K562 (cell line): ENCODE measurements at regions not wholly inside any gene's neighbourhood (a gene's known extent, or its start where the extent isn't known, plus 50 kb on each side); places are given as distances from the start of the nearest gene placed in this dataset.

ENCODE experiments used
- ATAC-seq: fragments of 200-7000 bp; cut with Tn5 transposase; 3 replicates; pipeline ENCODE4 v1.9.1; 2020; ENCODE audit warnings: moderate library complexity
- BruUV-seq: library from RNA; stranded (reverse); fragments of 400-500 nt; replicated peaks from 2 replicates; lab custom pipeline; 2021; lab: Mats Ljungman, UMichigan
- CTCF ChIA-PET: fragments of 300-600 bp; formaldehyde crosslinking; extraction: SDS; loops from one replicate; lab custom pipeline; 2021; ENCODE audit warnings: low intra/inter-chr PET ratio; lab: Yijun Ruan, JAX
- POLR2A ChIA-PET: fragments of 300-600, 350-650 bp; sonication (Branson Sonifier 250); formaldehyde crosslinking; extraction: SDS; loops from one replicate; lab custom pipeline; 2021; ENCODE audit warnings: antibody characterized with exemption, inconsistent platforms; lab: Yijun Ruan, JAX
- DNase-seq, 4 experiments: peaks; one replicate each; pipeline versions ENCODE4 v3.0.0 to v3.0.0-alpha.2; 2011 to 2018; ENCODE audit warnings: low spot score in 3 of 4, mixed read lengths in 3 of 4; ENCODE audit errors: extremely low read depth in 1 of 4
- FAIRE-seq: peaks from 2 replicates; lab custom pipeline; 2011; peaks lifted over from hg19 to GRCh38; lab: Jason Lieb, UNC
- H2AFZ ChIP-seq: 2 replicates; pipeline ENCODE4 v1.6.0; 2011; ENCODE audit warnings: low read depth, low read length, control low read depth, inconsistent platforms
- H3K27ac ChIP-seq: fragments of 200-600 bp; 3 replicates; pipeline ENCODE4 v1.8.0; 2011; ENCODE audit warnings: low read depth, mild to moderate bottlenecking, control low read depth, inconsistent platforms, low read length, moderate library complexity, mixed read lengths; ENCODE audit errors: extremely low read depth
- H3K27me3 ChIP-seq, 2 experiments: fragments of 300-600 bp in 1 of 2; 2 replicates in 1 of 2; 3 replicates in 1 of 2; pipeline versions ENCODE4 v1.6.0 to v1.8.0; 2011; ENCODE audit warnings: inconsistent platforms in 2 of 2, low read length in 2 of 2, mild to moderate bottlenecking in 1 of 2, mixed read lengths in 1 of 2, moderate library complexity in 1 of 2; ENCODE audit not compliant: control insufficient read depth in 2 of 2, insufficient read depth in 2 of 2
- H3K36me3 ChIP-seq: fragments of 300-600 bp; 3 replicates; pipeline ENCODE4 v1.8.0; 2011; ENCODE audit warnings: mild to moderate bottlenecking, low read length, inconsistent platforms; ENCODE audit not compliant: control insufficient read depth, insufficient read depth
- H3K4me1 ChIP-seq, 2 experiments: fragments of 200-600 bp in 1 of 2; replicated peaks in 1 of 2; 2 replicates in 1 of 2; 3 replicates in 1 of 2; pipeline versions ENCODE4 v1.5.1 to v1.8.0; 2011; ENCODE audit warnings: inconsistent platforms in 2 of 2, low read length in 2 of 2, mild to moderate bottlenecking in 1 of 2, mixed read lengths in 1 of 2, moderate library complexity in 1 of 2; ENCODE audit not compliant: control insufficient read depth in 2 of 2, insufficient read depth in 2 of 2
- H3K4me2 ChIP-seq: 2 replicates; pipeline ENCODE4 v1.6.1; 2011; ENCODE audit warnings: low read length, control low read depth, inconsistent platforms, mixed read lengths; ENCODE audit not compliant: insufficient read depth
- H3K4me3 ChIP-seq: fragments of 200-600 bp; sonication (generic), shearing (Covaris generic); 2 replicates; pipeline ENCODE4 v1.5.1; 2016; ENCODE audit warnings: control low read depth, inconsistent platforms
- H3K79me2 ChIP-seq: fragments of 200-600 bp; 3 replicates; pipeline ENCODE4 v1.8.0; 2011; ENCODE audit warnings: low read length, inconsistent platforms; ENCODE audit not compliant: control insufficient read depth, insufficient read depth
- H3K9ac ChIP-seq, 2 experiments: 2 replicates each; pipeline versions ENCODE4 v1.6.0 to v1.6.1; 2011; ENCODE audit warnings: low read depth in 2 of 2, low read length in 2 of 2, control low read depth in 1 of 2, inconsistent platforms in 1 of 2, mild to moderate bottlenecking in 1 of 2, mixed read lengths in 1 of 2; ENCODE audit not compliant: insufficient read depth in 1 of 2
- H3K9me1 ChIP-seq: one replicate; pipeline ENCODE4 v1.6.0; 2011; ENCODE audit warnings: inconsistent platforms, mild to moderate bottlenecking, low read length, moderate library complexity; ENCODE audit not compliant: control insufficient read depth, insufficient read depth
- H3K9me3 ChIP-seq: replicated peaks from 2 replicates; pipeline ENCODE4 v1.5.1; 2011; ENCODE audit warnings: low read depth, low read length, inconsistent platforms; ENCODE audit not compliant: control insufficient read depth, insufficient read depth
- H4K20me1 ChIP-seq: replicated peaks from 2 replicates; pipeline ENCODE4 v1.6.1; 2011; ENCODE audit warnings: low read length, inconsistent platforms, mixed read lengths; ENCODE audit not compliant: control insufficient read depth, insufficient read depth
- BRD9 ChIP-seq: fragments of 450-650 bp; IDR thresholded peaks from 2 replicates; pipeline ENCODE4 v1.6.1; 2018; ENCODE audit warnings: low read depth; ENCODE audit not compliant: partially characterized antibody
- DMBX1 ChIP-seq: fragments of 250-450 bp; sonication (Bioruptor Pico); IDR thresholded peaks from 2 replicates; pipeline ENCODE4 v1.8.0; 2022; ENCODE audit warnings: inconsistent platforms, mild to moderate bottlenecking, moderate library complexity, borderline replicate concordance
- FOXA1 ChIP-seq: fragments of 450-650 bp; IDR thresholded peaks from 2 replicates; pipeline ENCODE4 v1.6.1; 2016; ENCODE audit warnings: mild to moderate bottlenecking, borderline replicate concordance
- HOXB6 ChIP-seq: fragments of 250-450 bp; sonication (Bioruptor Pico); IDR thresholded peaks from 2 replicates; pipeline ENCODE4 v1.5.1; 2022; ENCODE audit warnings: mild to moderate bottlenecking, borderline replicate concordance
- TRIM25 ChIP-seq: fragments of 450-650 bp; IDR thresholded peaks from 2 replicates; pipeline ENCODE4 v1.7.0; 2016; ENCODE audit warnings: borderline replicate concordance
- WGBS: fragments of 100-300 bp; shearing (Covaris generic); methylation state at CpG from one replicate; pipeline ENCODE4 v1.1.6; 2016; ENCODE audit warnings: low coverage, mixed read lengths; ENCODE audit not compliant: insufficient coverage; ENCODE audit errors: missing lambda C conversion rate; 5-methylcytosine and 5-hydroxymethylcytosine counted together
- in situ Hi-C: fragments of 300-500 bp; cut with MboI; formaldehyde crosslinking; loops from 4 replicates; pipeline ENCODE4 v1.15.0; 2018; ENCODE audit warnings: inconsistent platforms, mixed read lengths
- intact Hi-C: fragments of 100-400 bp; cut with micrococcal nuclease; formaldehyde crosslinking; loops from 2 replicates; pipeline ENCODE4 v1.14.2; 2022

DNA sequence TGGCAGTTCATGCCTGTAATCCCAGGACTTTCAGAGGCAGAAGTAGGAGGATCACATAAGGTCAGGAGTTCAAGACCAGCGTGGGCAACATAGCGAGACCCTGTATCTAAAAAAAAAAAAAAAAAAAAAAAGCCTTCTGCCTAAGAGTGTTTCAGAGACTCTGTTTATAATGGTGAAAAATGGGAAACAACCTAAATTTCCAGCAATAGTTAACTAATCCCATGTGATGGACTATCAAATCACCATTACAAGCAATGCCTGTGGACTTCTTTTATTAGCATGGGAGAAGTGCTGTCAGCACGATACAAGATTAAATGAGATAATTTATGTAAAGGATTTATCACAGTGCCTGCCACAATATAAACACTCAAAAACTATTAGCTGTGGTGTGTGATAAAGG lies 67.5 kb upstream of the CUX1 start (continued):
- TF ChIP-seq FOXA1 (no peak), BRD9 (no peak), DMBX1 (no peak), TRIM25 (no peak)

DNA sequence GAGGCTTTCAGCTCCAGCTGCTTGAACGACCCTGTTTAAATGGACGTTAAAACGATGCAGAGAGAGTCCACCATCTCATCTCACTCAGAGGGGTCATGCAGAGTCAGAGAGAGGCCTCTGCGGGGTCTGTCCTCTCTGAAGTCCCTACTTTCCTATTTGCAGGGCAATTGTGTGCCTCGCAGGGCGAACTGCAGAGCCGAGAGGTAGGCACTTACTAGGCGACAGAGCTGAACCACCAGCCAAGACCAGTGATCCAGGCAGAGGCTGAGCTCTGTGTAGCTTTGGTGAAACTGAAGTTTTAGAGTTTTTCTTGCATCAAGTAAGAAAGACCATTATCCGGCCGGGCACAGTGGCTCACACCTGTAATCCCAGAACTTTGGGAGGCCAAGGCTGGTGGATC lies 64.1 kb upstream of the CUX1 start:
- ATAC-seq, result peak; percentile 53
- DNase-seq, result no peak
- Histone ChIP-seq H3K36me3 (no peaks in the 10 kb centered on the region), H3K27me3 (peaks cover 25 to 65% of the 10 kb centered on the region in 2 experiments), H4K20me1 (no peaks in the 10 kb centered on the region), H3K9ac (peak overlapping the region in 1 of 2 experiments; percentile 54; a peak in 1 of 4 replicates), H3K9me3 (no peaks in the 10 kb centered on the region), H3K4me2 (no peak overlapping the region), H2AFZ (no peak overlapping the region), H3K9me1 (no peaks in the 10 kb centered on the region), H3K4me3 (no peak overlapping the region)
- in situ Hi-C loops, result no loop called here
- no peak for FAIRE-seq
- intact Hi-C loops, result no loop called here
- POLR2A ChIA-PET, result interaction anchor here (1.3 kb wide), 1 partner anchor 9 kb away, joined by 6 read pairs; no protein-coding TSS in a partner anchor
- no TSS peak for BruUV-seq
- TF ChIP-seq HOXB6 (CRISPR knock-in tag), result no peak
- TF ChIP-seq, all 486 proteins: peak for 0
- no peak overlapping the region for H3K27ac ChIP-seq
- WGBS, result 8% methylated on average over 10 of the region's 10 CpGs
- H3K4me1 ChIP-seq, result no peaks in the 10 kb centered on the region; a peak in 1 of 5 replicates
- CTCF ChIA-PET, result no interaction called here
- H3K79me2 ChIP-seq, result no peaks in the 10 kb centered on the region
